ENCODE measurements at regions not wholly inside any gene's neighbourhood (a gene's known extent, or its start where the extent isn't known, plus 50 kb on each side); places are given as distances from the start of the nearest gene placed in this dataset.

DNA sequence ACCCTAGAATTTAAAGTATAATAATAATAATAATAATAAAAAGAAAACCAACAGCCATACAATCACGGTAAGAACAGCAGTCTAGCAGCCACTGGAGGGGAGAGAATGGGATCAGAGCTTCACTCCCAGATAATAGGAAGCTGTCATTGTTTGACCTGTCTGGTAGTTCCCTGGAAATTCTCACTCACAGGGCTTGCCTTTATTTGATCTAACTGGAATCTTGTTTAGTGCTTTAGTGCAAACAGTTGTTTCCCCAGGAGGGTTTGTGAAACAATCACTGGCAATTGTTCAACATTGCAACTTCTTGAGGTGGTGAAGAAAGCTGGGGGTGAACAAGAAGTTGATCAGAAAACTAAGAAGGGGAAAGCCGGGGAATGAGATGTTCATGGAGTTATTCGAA is 68.7 kb upstream of the PTCSC3 start:
- no peak for DNase-seq (ENCODE audit: low read depth in 2 of 3, low spot score in 1 of 3)

DNA sequence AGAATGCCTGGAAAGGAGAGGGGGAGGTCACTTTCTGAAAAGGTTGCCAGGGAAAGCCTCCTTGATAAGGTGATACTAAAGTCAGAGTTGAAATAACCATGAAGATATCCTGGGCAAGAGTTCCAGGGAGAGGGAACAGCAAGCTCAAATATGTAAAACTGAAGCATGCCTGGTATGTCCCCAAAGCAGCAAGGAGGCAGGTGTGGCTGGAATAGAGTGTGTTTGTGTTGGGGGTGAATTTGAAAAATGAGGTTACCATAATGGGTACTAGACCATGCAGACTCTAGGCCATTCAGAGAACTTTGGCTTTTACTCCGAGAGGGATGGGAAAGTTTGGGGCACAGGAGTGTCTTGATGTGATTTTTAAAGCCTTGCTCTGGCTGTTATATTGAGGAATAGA is 66.7 kb upstream of the PTCSC3 start:
- DNase-seq (ENCODE audit: low read depth in 2 of 3, low spot score in 1 of 3): no peak

DNA sequence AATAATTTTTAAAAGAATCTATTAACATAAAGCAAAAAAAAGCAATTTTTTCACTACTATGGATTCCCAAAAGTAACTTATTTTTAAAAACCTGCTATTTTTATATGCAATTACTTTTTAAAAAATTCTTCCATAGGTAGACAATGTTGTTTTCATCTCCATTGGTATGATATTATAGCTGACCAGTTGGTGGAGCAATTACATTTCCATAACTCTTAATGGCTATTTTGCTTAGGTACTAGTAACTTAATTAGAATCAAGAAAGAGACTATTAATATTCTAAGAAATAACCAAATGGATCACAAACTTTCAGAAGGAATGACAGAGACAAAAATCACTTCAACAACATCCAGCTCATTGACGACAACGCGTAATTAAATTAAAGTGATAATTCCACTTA is 64.7 kb upstream of the PTCSC3 start:
- no peak for DNase-seq (ENCODE audit: low read depth in 2 of 3, low spot score in 1 of 3)

DNA sequence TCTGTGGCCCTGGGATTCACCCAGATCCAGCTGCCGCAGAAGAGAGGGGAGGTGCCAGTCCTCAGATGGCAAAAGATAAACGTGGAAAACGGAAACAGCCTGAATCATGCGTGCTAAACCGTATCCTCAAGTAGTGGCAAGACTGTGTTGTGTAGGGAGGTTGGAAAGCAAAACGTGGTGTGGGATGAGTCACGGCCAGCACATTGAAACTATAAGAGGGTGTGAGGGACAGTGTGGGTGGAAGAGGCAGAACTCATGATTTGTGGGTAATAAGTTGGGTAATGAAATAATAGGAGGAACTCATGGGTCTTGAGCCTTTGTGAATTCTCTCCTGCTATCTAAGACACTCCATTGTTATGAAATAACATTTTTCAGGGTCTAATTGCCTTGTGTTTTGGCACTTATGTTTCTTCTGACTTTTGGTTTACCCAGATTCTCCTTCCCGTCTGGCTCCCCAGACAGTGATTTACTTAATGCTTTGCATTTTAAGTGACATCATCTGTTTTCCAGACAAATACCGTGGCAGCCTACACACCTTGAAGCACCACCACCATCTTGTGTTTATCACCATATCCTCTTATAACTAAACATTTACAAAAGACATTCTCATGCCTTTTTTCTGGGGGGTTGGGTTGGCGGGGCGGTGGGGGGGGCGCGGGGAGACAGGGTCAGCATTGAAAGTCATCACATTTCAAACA is 62.3 kb upstream of the PTCSC3 start:
- DNase-seq (ENCODE audit: low read depth in 2 of 3, low spot score in 1 of 3): peak in 1 of 3 donors; percentile 8

DNA sequence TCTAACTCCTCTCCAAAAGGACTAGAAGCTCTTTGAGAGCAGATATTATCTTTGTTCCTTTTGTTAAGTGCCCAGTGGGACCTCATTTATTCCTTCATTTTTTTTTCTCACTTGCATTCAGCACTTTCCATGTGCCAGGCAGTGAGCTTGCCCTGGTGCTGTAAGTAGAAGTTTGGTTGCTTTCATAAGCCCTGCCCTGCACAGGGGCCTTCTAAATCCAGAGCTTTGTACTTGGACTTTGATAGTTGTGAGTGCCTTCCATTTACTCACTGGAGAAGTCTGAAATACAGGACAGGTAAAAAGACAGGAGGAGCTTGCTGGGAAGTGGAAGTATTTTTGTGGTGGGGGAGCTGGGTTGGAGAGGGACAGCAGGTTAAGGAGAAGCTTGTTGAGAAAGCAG is 56.7 kb upstream of the PTCSC3 start:
- no peak for DNase-seq (ENCODE audit: low read depth in 2 of 3, low spot score in 1 of 3)

DNA sequence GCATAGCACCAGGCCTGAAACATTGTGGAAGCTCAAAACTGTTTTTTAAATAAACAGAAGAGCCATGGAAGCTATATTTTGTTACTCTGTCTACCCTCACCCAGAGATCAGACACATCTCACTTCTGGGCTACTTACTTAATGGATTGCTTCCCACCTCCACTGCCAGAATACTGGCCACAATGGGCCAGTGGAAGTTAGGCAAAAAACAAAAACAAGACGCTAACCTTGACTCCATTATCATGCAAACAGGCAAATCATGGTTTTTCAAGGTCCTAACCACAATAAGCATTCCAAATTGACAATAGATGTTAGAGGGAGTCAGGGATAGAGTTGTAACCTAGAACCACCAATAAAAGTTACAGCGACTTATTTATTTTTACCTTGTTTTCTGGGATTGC is 52.7 kb upstream of the PTCSC3 start:
- no peak for DNase-seq (ENCODE audit: low read depth in 2 of 3, low spot score in 1 of 3)

DNA sequence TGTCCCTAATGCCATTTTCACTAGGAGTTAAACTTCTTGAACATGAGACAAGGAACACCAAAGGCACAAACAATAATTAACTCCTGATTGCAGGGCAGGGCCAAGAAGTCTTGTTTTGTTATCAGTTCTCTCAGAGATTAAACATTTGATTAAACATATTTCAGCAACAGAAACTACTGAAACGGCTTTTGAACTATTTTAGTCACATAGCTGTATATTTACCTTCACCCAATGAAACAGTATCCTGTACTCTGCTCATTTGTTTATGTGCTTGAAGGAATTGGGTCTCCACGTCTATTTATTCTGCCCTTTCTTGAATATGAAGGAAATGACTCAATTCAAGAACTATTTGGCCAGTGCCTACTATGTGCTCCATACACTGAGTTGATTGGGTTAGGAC is 51.3 kb upstream of the PTCSC3 start:
- DNase-seq (ENCODE audit: low read depth in 2 of 3, low spot score in 1 of 3): no peak

DNA sequence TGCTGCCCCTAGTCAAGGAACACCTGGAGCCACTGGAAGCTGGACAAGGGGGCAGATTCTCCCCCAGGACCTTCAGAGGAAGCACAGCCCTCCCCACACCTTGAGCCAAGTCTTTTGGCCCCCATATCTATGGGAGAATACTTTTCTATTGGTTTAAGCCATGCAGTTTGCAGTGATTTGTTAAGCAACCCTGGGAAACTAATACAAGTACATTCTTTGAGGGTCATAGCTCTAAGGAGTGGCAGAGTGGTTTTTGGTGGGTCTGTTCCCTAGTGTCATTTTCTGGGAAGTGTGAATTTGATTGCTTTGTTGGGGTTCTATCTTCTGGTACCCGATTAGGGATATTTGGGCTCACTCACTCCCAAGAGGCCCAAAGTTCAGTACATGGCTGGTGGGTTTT is 50.8 kb upstream of the PTCSC3 start:
- DNase-seq (ENCODE audit: low read depth in 2 of 3, low spot score in 1 of 3): no peak
